WTC11 (cell line): ENCODE measurements at regions not wholly inside any gene's neighbourhood (a gene's known extent, or its start where the extent isn't known, plus 50 kb on each side); places are given as distances from the start of the nearest gene placed in this dataset.

Experiments used
- ATAC-seq: fragments of 200-7000 bp; cut with Tn5 transposase; 2 replicates; pipeline ENCODE4 v1.10.0; 2021; ENCODE audit warnings: mild to moderate bottlenecking, moderate library complexity
- CTCF ChIA-PET: fragments of 300-600 bp; sonication (Branson Sonifier 250); formaldehyde crosslinking; loops from one replicate; lab custom pipeline; 2021; ENCODE audit warnings: antibody characterized with exemption; lab: Charles Lee
- POLR2A ChIA-PET: fragments of 350-600 bp; sonication (Branson Sonifier 250); formaldehyde crosslinking; loops from one replicate; lab custom pipeline; 2021; ENCODE audit warnings: antibody characterized with exemption; lab: Charles Lee
- DNase-seq: peaks from one replicate; pipeline ENCODE4 v3.0.0; 2021; ENCODE audit warnings: low spot score
- H3K27ac Mint-ChIP-seq: 2 replicates; pipeline ENCODE4 v1.8.0; 2021; ENCODE audit warnings: mixed read lengths
- H3K27me3 Mint-ChIP-seq: 2 replicates; pipeline ENCODE4 v1.8.0; 2021; ENCODE audit warnings: low read depth, mild to moderate bottlenecking, moderate library complexity, mixed read lengths
- H3K36me3 Mint-ChIP-seq: 2 replicates; pipeline ENCODE4 v1.8.0; 2021; ENCODE audit warnings: mixed read lengths
- H3K4me1 Mint-ChIP-seq: 2 replicates; pipeline ENCODE4 v1.8.0; 2022; ENCODE audit warnings: mixed read lengths
- H3K4me3 Mint-ChIP-seq: 2 replicates; pipeline ENCODE4 v1.8.0; 2021; ENCODE audit warnings: mild to moderate bottlenecking, moderate library complexity, mixed read lengths
- H3K9me3 Mint-ChIP-seq: 2 replicates; pipeline ENCODE4 v1.8.0; 2021; ENCODE audit warnings: mixed read lengths
- ATF6 ChIP-seq: sonication (generic); formaldehyde crosslinking; IDR thresholded peaks from 2 replicates; pipeline ENCODE4 v1.8.1; 2023; ENCODE audit warnings: mild to moderate bottlenecking, missing genetic modification reagents
- ESRRA ChIP-seq: sonication (generic); formaldehyde crosslinking; IDR thresholded peaks from 2 replicates; pipeline ENCODE4 v1.8.1; 2022; ENCODE audit warnings: mild to moderate bottlenecking, missing genetic modification reagents, borderline replicate concordance
- ETV6 ChIP-seq: sonication (generic); formaldehyde crosslinking; IDR thresholded peaks from 2 replicates; pipeline ENCODE4 v1.8.1; 2022; ENCODE audit warnings: mild to moderate bottlenecking, missing genetic modification reagents
- FOXJ3 ChIP-seq: sonication (generic); formaldehyde crosslinking; IDR thresholded peaks from 2 replicates; pipeline ENCODE4 v1.9.0; 2021; ENCODE audit warnings: missing genetic modification reagents, mild to moderate bottlenecking, borderline replicate concordance
- FOXP4 ChIP-seq: sonication (generic); formaldehyde crosslinking; IDR thresholded peaks from 2 replicates; pipeline ENCODE4 v1.8.0; 2022; ENCODE audit warnings: mild to moderate bottlenecking, missing genetic modification reagents
- HMGXB4 ChIP-seq: sonication (generic); formaldehyde crosslinking; IDR thresholded peaks from 2 replicates; pipeline ENCODE4 v1.8.1; 2023; ENCODE audit warnings: mild to moderate bottlenecking, moderate library complexity, missing genetic modification reagents
- JAZF1 ChIP-seq: fragments of 250-450 bp; sonication (Bioruptor Pico); IDR thresholded peaks from 2 replicates; pipeline ENCODE4 v1.9.0; 2021; ENCODE audit warnings: moderate library complexity, mild to moderate bottlenecking, inconsistent platforms
- KAT7 ChIP-seq: sonication (generic); formaldehyde crosslinking; IDR thresholded peaks from 2 replicates; pipeline ENCODE4 v1.8.1; 2023; ENCODE audit warnings: missing genetic modification reagents, mild to moderate bottlenecking, borderline replicate concordance
- MYBL2 ChIP-seq: sonication (generic); formaldehyde crosslinking; IDR thresholded peaks from 2 replicates; pipeline ENCODE4 v1.8.1; 2023; ENCODE audit warnings: mild to moderate bottlenecking, moderate library complexity, missing genetic modification reagents
- NFE2L1 ChIP-seq: sonication (generic); formaldehyde crosslinking; IDR thresholded peaks from 2 replicates; pipeline ENCODE4 v1.8.1; 2023; ENCODE audit warnings: missing genetic modification reagents
- PRDM15 ChIP-seq: sonication (generic); formaldehyde crosslinking; IDR thresholded peaks from 2 replicates; pipeline ENCODE4 v1.8.0; 2022; ENCODE audit warnings: missing genetic modification reagents
- RORB ChIP-seq: fragments of 250-450 bp; sonication (Bioruptor Pico); IDR thresholded peaks from 2 replicates; pipeline ENCODE4 v1.9.0; 2021; ENCODE audit warnings: mild to moderate bottlenecking
- ZBTB43 ChIP-seq: sonication (generic); formaldehyde crosslinking; IDR thresholded peaks from 2 replicates; pipeline ENCODE4 v1.8.1; 2023; ENCODE audit warnings: mild to moderate bottlenecking, missing genetic modification reagents
- ZNF263 ChIP-seq: sonication (generic); formaldehyde crosslinking; IDR thresholded peaks from 2 replicates; pipeline ENCODE4 v1.8.1; 2022; ENCODE audit warnings: low read depth, mild to moderate bottlenecking, moderate library complexity, missing genetic modification reagents
- ZNF317 ChIP-seq: sonication (generic); formaldehyde crosslinking; IDR thresholded peaks from 2 replicates; pipeline ENCODE4 v1.8.1; 2023; ENCODE audit warnings: low read depth, mild to moderate bottlenecking, moderate library complexity, missing genetic modification reagents, borderline replicate concordance
- ZNF396 ChIP-seq: fragments of 250-450 bp; sonication (Bioruptor Pico); IDR thresholded peaks from 2 replicates; pipeline ENCODE4 v1.8.0; 2021; ENCODE audit warnings: mild to moderate bottlenecking, moderate library complexity, borderline replicate concordance
- ZNF512 ChIP-seq: sonication (generic); formaldehyde crosslinking; IDR thresholded peaks from 2 replicates; pipeline ENCODE4 v1.8.1; 2022; ENCODE audit warnings: missing genetic modification reagents, borderline replicate concordance
- ZSCAN18 ChIP-seq: fragments of 250-450 bp; sonication (Bioruptor Pico); IDR thresholded peaks from 2 replicates; pipeline ENCODE4 v2.1.2; 2022; ENCODE audit warnings: mild to moderate bottlenecking, moderate library complexity

- CTCF ChIA-PET, result no interaction called here
- POLR2A ChIA-PET, result no interaction called here
- ATAC-seq, result no peak
- Mint-ChIP-seq H3K9me3 (peaks cover 32% of the 10 kb centered on the region), H3K27ac (no peak overlapping the region), H3K4me1 (peaks cover 17% of the 10 kb centered on the region)
- TF ChIP-seq HMGXB4 (CRISPR knock-in tag) (no peak), ZNF263 (CRISPR knock-in tag) (no peak), PRDM15 (CRISPR knock-in tag) (no peak), NFE2L1 (CRISPR knock-in tag) (no peak), KAT7 (CRISPR knock-in tag) (no peak), JAZF1 (CRISPR knock-in tag) (no peak), ZNF317 (CRISPR knock-in tag) (no peak), FOXJ3 (CRISPR knock-in tag) (no peak)
- TF ChIP-seq, all 79 proteins: peak for 0
- Mint-ChIP-seq H3K36me3 (peaks cover 12% of the 10 kb centered on the region), H3K27me3 (peaks cover 3% of the 10 kb centered on the region; the same call in 1 of the 2 replicates), H3K4me3 (no peak overlapping the region)
- DNase-seq, result no peak
Measured at GRCh38 chr7:135859538-135859937, 110.9 kb upstream of the FAM180A start.

GRCh38 chr7:135858851-135859250 is 110.2 kb upstream of the FAM180A start:
- TF ChIP-seq ESRRA (CRISPR knock-in tag) (no peak), MYBL2 (CRISPR knock-in tag) (no peak), ATF6 (CRISPR knock-in tag) (no peak), ZSCAN18 (no peak), ZNF317 (CRISPR knock-in tag) (no peak), ZNF512 (CRISPR knock-in tag) (no peak), RORB (CRISPR knock-in tag) (no peak), FOXP4 (CRISPR knock-in tag) (no peak), ZNF396 (no peak), ETV6 (CRISPR knock-in tag) (no peak), ZBTB43 (no peak)
- no peak for ATAC-seq
- H3K4me1 Mint-ChIP-seq, result peaks cover 17% of the 10 kb centered on the region
- H3K36me3 Mint-ChIP-seq, result peaks cover 12% of the 10 kb centered on the region
- DNase-seq, result no peak
- H3K9me3 Mint-ChIP-seq, result peaks cover 32% of the 10 kb centered on the region
- peaks cover 3% of the 10 kb centered on the region; the same call in 1 of the 2 replicates for H3K27me3 Mint-ChIP-seq
- POLR2A ChIA-PET, result no interaction called here
- no peak overlapping the region for H3K27ac Mint-ChIP-seq
- CTCF ChIA-PET, result no interaction called here
- H3K4me3 Mint-ChIP-seq, result no peak overlapping the region
